Neural progenitor cell (in vitro differentiated cells): ENCODE measurements at regions not wholly inside any gene's neighbourhood (a gene's known extent, or its start where the extent isn't known, plus 50 kb on each side); places are given as distances from the start of the nearest gene placed in this dataset.

Source experiments
- DNase-seq: peaks from one replicate; pipeline ENCODE4 v3.0.0-alpha.2; 2016; ENCODE audit warnings: low spot score
- H2AFZ ChIP-seq: fragments of 200-600 bp; sonication (generic); replicated peaks from 2 replicates; pipeline ENCODE4 v1.6.1; 2016; ENCODE audit warnings: antibody characterized with exemption
- H3F3A ChIP-seq: fragments of 200-600 bp; sonication (generic); 2 replicates; pipeline ENCODE4 v1.6.1; 2016; ENCODE audit warnings: antibody characterized with exemption, low read depth
- H3K27ac ChIP-seq: fragments of 200-600 bp; sonication (generic); 2 replicates; pipeline ENCODE4 v1.5.1; 2016; ENCODE audit warnings: mild to moderate bottlenecking
- H3K27me3 ChIP-seq: fragments of 200-600 bp; sonication (generic); 2 replicates; pipeline ENCODE4 v1.6.1; 2016; ENCODE audit warnings: mild to moderate bottlenecking, moderate library complexity
- H3K36me3 ChIP-seq: fragments of 200-600 bp; sonication (generic); 2 replicates; pipeline ENCODE4 v1.5.1; 2016
- H3K4me1 ChIP-seq: fragments of 200-600 bp; sonication (generic); 2 replicates; pipeline ENCODE4 v1.6.1; 2016; ENCODE audit warnings: mixed run types
- H3K4me2 ChIP-seq: fragments of 200-600 bp; sonication (generic); 2 replicates; pipeline ENCODE4 v1.6.1; 2016
- H3K4me3 ChIP-seq: fragments of 200-600 bp; sonication (generic); 2 replicates; pipeline ENCODE4 v1.5.1; 2016
- H3K79me2 ChIP-seq: fragments of 200-600 bp; sonication (generic); 2 replicates; pipeline ENCODE4 v1.6.1; 2016; ENCODE audit warnings: low read depth
- H3K9ac ChIP-seq: fragments of 200-600 bp; sonication (generic); 2 replicates; pipeline ENCODE4 v1.6.1; 2016
- H3K9me3 ChIP-seq: fragments of 200-600 bp; sonication (generic); 2 replicates; pipeline ENCODE4 v1.5.1; 2016; ENCODE audit warnings: low read depth
- H4K20me1 ChIP-seq: fragments of 200-600 bp; sonication (generic); 2 replicates; pipeline ENCODE4 v1.6.1; 2016; ENCODE audit warnings: low read depth
- H3K27ac Mint-ChIP-seq: 3 replicates; pipeline ENCODE4 v1.8.0; 2021; ENCODE audit warnings: mixed read lengths
- H3K27me3 Mint-ChIP-seq: 2 replicates; pipeline ENCODE4 v1.8.0; 2022; ENCODE audit warnings: low read depth, mild to moderate bottlenecking, inconsistent platforms, moderate library complexity, mixed read lengths; ENCODE audit not compliant: insufficient read depth
- H3K36me3 Mint-ChIP-seq: 3 replicates; pipeline ENCODE4 v1.8.0; 2021; ENCODE audit warnings: mixed read lengths
- H3K4me1 Mint-ChIP-seq: 3 replicates; pipeline ENCODE4 v1.8.0; 2021; ENCODE audit warnings: mixed read lengths
- H3K4me3 Mint-ChIP-seq: 3 replicates; pipeline ENCODE4 v1.8.0; 2021; ENCODE audit warnings: mild to moderate bottlenecking, moderate library complexity, mixed read lengths
- H3K9me3 Mint-ChIP-seq: 3 replicates; pipeline ENCODE4 v1.8.0; 2020; ENCODE audit warnings: mixed read lengths
- EZH2 ChIP-seq: fragments of 200-600 bp; sonication (generic); IDR thresholded peaks from 2 replicates; pipeline ENCODE4 v1.6.1; 2017; ENCODE audit warnings: antibody characterized with exemption, mild to moderate bottlenecking, moderate library complexity
- EZH2phosphoT487 ChIP-seq: fragments of 200-600 bp; sonication (generic); IDR thresholded peaks from 2 replicates; pipeline ENCODE4 v1.6.1; 2017; ENCODE audit warnings: antibody characterized with exemption
- TF ChIP-seq, protein P1 (sequence below): fragments of 200-600 bp; sonication (generic); IDR thresholded peaks from 2 replicates; pipeline ENCODE4 v1.5.1; 2017; ENCODE audit warnings: antibody characterized with exemption, mild to moderate bottlenecking

DNA sequence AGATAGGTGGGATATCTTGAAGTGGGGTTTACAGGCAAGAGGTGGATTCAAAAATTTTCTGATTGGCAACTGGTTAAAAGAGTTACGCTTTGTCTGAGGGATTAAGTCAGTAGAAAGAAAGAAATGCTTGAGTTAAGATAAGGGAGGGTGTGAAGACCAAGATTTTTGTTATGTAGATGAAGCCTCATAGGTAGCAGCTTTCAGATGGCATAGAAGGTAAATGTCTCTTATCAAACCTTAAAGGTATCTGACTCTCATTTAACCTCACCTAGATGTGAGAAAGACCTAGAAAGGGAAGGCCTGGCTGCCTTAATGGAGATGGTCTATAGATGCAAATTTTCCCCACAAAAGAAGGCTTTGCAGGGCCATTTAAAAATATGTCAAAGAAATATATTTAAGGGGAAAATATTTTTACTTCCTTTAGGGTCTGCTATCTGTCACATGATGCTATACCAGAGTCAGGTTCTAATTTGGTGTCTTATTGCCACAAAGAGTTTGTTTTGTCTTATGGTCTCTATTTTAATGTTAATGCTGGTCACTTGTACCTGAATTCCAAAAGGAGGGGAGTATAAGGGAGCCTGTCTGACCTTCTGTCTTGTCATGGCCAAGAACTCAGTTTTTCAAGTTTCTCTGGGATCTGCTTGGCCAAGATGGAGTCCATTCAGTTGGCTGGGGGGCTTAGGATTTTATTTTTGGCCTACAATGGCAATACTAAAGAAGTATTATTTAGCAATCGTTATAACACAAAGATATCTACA is 699.1 kb upstream of the AMOT start:
- no peak overlapping the region for H3K4me3 Mint-ChIP-seq
- Histone ChIP-seq H3K4me2 (no peak overlapping the region), H3K9me3 (no peaks in the 10 kb centered on the region), H4K20me1 (no peaks in the 10 kb centered on the region), H3K27ac (no peak overlapping the region), H3K4me1 (no peaks in the 10 kb centered on the region), H3K36me3 (no peaks in the 10 kb centered on the region), H3K79me2 (no peaks in the 10 kb centered on the region), H3K27me3 (no peaks in the 10 kb centered on the region), H3K9ac (no peak overlapping the region), H3F3A (no peaks in the 10 kb centered on the region), H2AFZ (no peak overlapping the region), H3K4me3 (no peak overlapping the region)
- no peaks in the 10 kb centered on the region for H3K27me3 Mint-ChIP-seq
- no peaks in the 10 kb centered on the region for H3K9me3 Mint-ChIP-seq
- no peak overlapping the region for H3K27ac Mint-ChIP-seq
- TF ChIP-seq EZH2 (no peak), EZH2phosphoT487 (no peak)
- TF ChIP-seq, protein P1, sequence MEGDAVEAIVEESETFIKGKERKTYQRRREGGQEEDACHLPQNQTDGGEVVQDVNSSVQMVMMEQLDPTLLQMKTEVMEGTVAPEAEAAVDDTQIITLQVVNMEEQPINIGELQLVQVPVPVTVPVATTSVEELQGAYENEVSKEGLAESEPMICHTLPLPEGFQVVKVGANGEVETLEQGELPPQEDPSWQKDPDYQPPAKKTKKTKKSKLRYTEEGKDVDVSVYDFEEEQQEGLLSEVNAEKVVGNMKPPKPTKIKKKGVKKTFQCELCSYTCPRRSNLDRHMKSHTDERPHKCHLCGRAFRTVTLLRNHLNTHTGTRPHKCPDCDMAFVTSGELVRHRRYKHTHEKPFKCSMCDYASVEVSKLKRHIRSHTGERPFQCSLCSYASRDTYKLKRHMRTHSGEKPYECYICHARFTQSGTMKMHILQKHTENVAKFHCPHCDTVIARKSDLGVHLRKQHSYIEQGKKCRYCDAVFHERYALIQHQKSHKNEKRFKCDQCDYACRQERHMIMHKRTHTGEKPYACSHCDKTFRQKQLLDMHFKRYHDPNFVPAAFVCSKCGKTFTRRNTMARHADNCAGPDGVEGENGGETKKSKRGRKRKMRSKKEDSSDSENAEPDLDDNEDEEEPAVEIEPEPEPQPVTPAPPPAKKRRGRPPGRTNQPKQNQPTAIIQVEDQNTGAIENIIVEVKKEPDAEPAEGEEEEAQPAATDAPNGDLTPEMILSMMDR = no peak
- H3K36me3 Mint-ChIP-seq = no peaks in the 10 kb centered on the region
- no peaks in the 10 kb centered on the region for H3K4me1 Mint-ChIP-seq
- no peak for DNase-seq

DNA sequence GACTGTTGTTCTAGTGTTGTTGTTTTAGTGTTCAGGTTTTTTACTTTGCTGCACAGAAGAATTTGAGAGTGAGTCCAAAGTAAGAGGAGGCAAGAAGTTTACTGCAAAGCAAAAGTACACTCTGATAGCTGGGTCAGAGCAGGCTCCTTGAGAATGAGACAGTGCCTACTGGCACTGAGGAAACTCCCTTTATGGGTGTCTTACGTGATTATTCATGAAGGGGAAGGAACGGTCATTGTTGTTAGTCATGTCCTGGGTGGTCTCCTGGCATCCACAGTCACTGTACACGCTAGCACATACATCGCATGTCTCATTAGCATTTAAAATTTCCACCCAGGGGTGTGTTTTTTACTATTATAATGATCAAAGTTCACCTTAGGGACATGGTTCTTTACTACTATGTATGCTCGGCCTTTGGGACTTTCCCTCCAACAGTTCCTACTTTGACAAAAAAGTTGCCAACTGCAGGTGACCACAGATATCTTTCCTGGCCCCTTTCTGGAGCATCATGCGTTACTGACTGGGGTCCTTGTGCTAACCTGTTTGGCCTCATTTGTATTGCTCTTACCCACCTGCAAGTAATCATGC is 688.9 kb upstream of the AMOT start:
- no peaks in the 10 kb centered on the region for H3K27me3 ChIP-seq
- Mint-ChIP-seq H3K27ac (no peak overlapping the region), H3K9me3 (no peaks in the 10 kb centered on the region)

DNA sequence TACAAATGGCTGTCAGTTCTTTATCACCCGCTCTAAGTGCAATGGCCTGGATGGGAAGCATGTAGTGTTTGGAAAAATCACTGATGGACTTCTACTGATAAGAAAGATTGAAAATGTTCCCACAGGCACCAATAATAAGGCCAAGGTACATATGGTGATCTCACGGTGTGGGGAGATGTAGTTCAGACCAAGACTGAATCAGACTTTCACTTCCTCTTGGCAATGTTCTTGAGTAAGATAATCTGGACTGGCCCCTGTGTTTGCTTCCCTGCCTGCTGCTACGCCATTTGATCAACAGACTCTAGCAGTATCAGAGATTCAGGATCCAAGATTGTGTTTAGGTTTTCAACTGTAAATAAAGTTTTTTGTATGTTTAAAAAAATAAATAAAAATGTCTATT is 682.2 kb upstream of the AMOT start:
- Histone ChIP-seq H3K27me3 (no peaks in the 10 kb centered on the region), H3K4me1 (no peaks in the 10 kb centered on the region), H3K79me2 (no peaks in the 10 kb centered on the region), H2AFZ (no peak overlapping the region), H3K9me3 (no peaks in the 10 kb centered on the region), H3K9ac (no peak overlapping the region), H3K4me3 (no peak overlapping the region), H3K4me2 (no peak overlapping the region), H3K36me3 (no peaks in the 10 kb centered on the region), H4K20me1 (no peaks in the 10 kb centered on the region), H3F3A (no peaks in the 10 kb centered on the region), H3K27ac (no peak overlapping the region)
- Mint-ChIP-seq H3K4me1 (peaks cover 2% of the 10 kb centered on the region), H3K9me3 (no peaks in the 10 kb centered on the region), H3K27me3 (no peaks in the 10 kb centered on the region), H3K36me3 (no peaks in the 10 kb centered on the region), H3K4me3 (no peak overlapping the region), H3K27ac (no peak overlapping the region)
- TF ChIP-seq, protein P1 = no peak
- no peak for DNase-seq

More for the DNA sequence above, 688.9 kb upstream of the AMOT start:
- Mint-ChIP-seq H3K36me3 (no peaks in the 10 kb centered on the region), H3K4me3 (no peak overlapping the region), H3K4me1 (no peaks in the 10 kb centered on the region), H3K27me3 (no peaks in the 10 kb centered on the region)
- Histone ChIP-seq H3K4me3 (no peak overlapping the region), H3K27ac (no peak overlapping the region), H4K20me1 (no peaks in the 10 kb centered on the region), H3F3A (no peaks in the 10 kb centered on the region), H3K9ac (no peak overlapping the region), H2AFZ (no peak overlapping the region), H3K9me3 (no peaks in the 10 kb centered on the region), H3K79me2 (no peaks in the 10 kb centered on the region), H3K4me1 (no peaks in the 10 kb centered on the region), H3K4me2 (no peak overlapping the region), H3K36me3 (no peaks in the 10 kb centered on the region)
- no peak for DNase-seq
- TF ChIP-seq, protein P1 = no peak
- no peak for TF ChIP-seq EZH2phosphoT487
- no peak for TF ChIP-seq EZH2
